Vagina (tissue), 2 donors: ENCODE measurements at regions not wholly inside any gene's neighbourhood (a gene's known extent, or its start where the extent isn't known, plus 50 kb on each side); places are given as distances from the start of the nearest gene placed in this dataset.

Experiments used
- POLR2A ChIP-seq, 2 donors: fragments of 450-650 bp; IDR thresholded peaks; one replicate each; pipeline ENCODE4 v1.6.1; 2017; ENCODE audit warnings: antibody characterized with exemption in 2 of 2, mild to moderate bottlenecking in 2 of 2, moderate library complexity in 2 of 2
- POLR2AphosphoS5 ChIP-seq, 2 donors: sonication (generic); formaldehyde crosslinking; IDR thresholded peaks; one replicate each; pipeline ENCODE4 v1.9.0; 2017; ENCODE audit warnings: antibody characterized with exemption in 2 of 2, mild to moderate bottlenecking in 2 of 2, low read depth in 1 of 2; ENCODE audit not compliant: insufficient read depth in 1 of 2

- no peak for TF ChIP-seq POLR2AphosphoS5 (IDR thresholded peaks at IDR 0.05; ENCODE audit: insufficient read depth in 1 of 2, low read depth in 1 of 2)
- TF ChIP-seq POLR2A (IDR thresholded peaks at IDR 0.05): no peak
These were observed 170.8 kb downstream of the DDX1 start for GRCh38 chr2:15762449-15762848.
